BLaER1 treated with 17β-estradiol and CSF1 and Interleukin-3, amounts not matched to agents 10 nM and 100 nM (cell line): ENCODE measurements at regions not wholly inside any gene's neighbourhood (a gene's known extent, or its start where the extent isn't known, plus 50 kb on each side); places are given as distances from the start of the nearest gene placed in this dataset.

ENCODE experiments used
- H3K27ac ChIP-seq, 11 experiments: shearing (Covaris generic); formaldehyde crosslinking; 2 replicates each; pipeline ENCODE4 v1.8.1; 2022
- H3K27me3 ChIP-seq, 11 experiments: shearing (Covaris generic); formaldehyde crosslinking; 2 replicates each; pipeline ENCODE4 v1.8.1; 2022
- H3K36me3 ChIP-seq, 11 experiments: shearing (Covaris generic); formaldehyde crosslinking; 2 replicates each; pipeline ENCODE4 v1.8.1; 2022
- H3K4me1 ChIP-seq, 10 experiments: shearing (Covaris generic); formaldehyde crosslinking; 2 replicates each; pipeline ENCODE4 v1.8.1; 2022
- H3K4me2 ChIP-seq, 11 experiments: shearing (Covaris generic); formaldehyde crosslinking; 2 replicates each; pipeline ENCODE4 v1.8.1; 2022
- H3K4me3 ChIP-seq, 10 experiments: shearing (Covaris generic); formaldehyde crosslinking; 2 replicates each; pipeline ENCODE4 v1.8.1; 2022
- H3K9ac ChIP-seq, 11 experiments: shearing (Covaris generic); formaldehyde crosslinking; 2 replicates each; pipeline ENCODE4 v1.8.1; 2022
- H3K9me3 ChIP-seq, 11 experiments: shearing (Covaris generic); formaldehyde crosslinking; replicated peaks in 1 of 11; 2 replicates each; pipeline ENCODE4 v1.8.1; 2022
- H4K20me1 ChIP-seq, 11 experiments: shearing (Covaris generic); formaldehyde crosslinking; 2 replicates each; pipeline ENCODE4 v1.8.1; 2022
- Cebpa-rat ChIP-seq, 11 experiments: shearing (Covaris generic); IDR thresholded peaks; 2 replicates each; pipeline ENCODE4 v1.8.1; 2022

DNA sequence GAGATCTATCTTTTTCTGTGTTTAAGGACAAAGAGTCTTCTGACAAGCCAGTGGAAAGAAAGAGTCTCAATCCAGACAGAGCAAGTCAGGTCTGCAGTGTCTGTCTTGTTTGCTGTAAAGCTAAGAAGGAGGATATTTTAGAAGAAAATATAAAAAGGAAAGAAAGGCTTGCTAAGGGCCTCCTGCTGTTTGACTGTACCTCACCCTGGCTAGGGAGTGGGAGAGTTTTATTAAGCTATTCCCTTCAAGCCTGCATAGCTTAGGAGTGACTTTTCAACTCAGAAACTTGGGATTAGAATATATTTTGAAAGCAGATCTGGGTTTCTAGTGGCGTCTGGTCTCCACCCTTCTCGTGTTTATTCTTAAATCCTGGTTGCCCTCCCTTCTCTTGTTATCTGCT is 460.0 kb downstream of the COG6 start:
- Histone ChIP-seq H3K9me3 (peaks cover 6 to 12% (median 7%) of the 10 kb centered on the region in 11 experiments; a peak in 13 of 22 replicates), H4K20me1 (no peaks in the 10 kb centered on the region), H3K4me2 (peak overlapping the region in 4 of 11 experiments; percentile 25 to 77 (median 58); a peak in 8 of 22 replicates), H3K4me3 (no peak overlapping the region), H3K9ac (0 out of 22 replicates have a peak overlapping the region, but pooled peaks of 1 of the 11 experiments have one; percentile 32), H3K27me3 (no peaks in the 10 kb centered on the region), H3K4me1 (peaks cover 0 to 33% (median 5%) of the 10 kb centered on the region in 10 experiments; a peak in 9 of 20 replicates), H3K36me3 (no peaks in the 10 kb centered on the region), H3K27ac (peak overlapping the region in 4 of 11 experiments; percentile 14 to 67 (median 57); a peak in 6 of 22 replicates)
- TF ChIP-seq Cebpa-rat (IDR thresholded peaks at IDR 0.05) = no peak

DNA sequence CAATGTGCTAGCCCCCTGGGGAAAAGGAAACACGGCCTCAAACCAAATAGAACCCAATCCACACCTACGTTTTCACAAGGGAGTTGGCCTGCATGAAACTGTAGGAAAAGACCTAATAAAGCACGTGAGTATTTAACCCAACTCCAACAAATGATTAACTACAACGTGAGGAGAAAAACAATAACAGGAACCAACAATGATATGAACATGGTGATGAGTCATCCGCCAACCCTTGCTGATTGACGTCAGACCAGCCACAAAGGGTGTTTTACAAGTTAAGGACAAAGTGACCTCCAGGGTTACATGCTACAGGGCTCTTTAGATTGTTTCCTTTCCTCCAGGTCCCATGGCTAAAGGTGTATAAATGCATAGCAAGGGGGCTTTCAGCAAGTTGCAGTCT is 460.5 kb downstream of the COG6 start:
- H3K36me3 ChIP-seq = no peaks in the 10 kb centered on the region
- 0 out of 22 replicates have a peak overlapping the region, but pooled peaks of 1 of the 11 experiments have one; percentile 32 for H3K9ac ChIP-seq
- H3K27ac ChIP-seq = peak overlapping the region in 4 of 11 experiments; percentile 14 to 67 (median 58); a peak in 6 of 22 replicates
- H3K27me3 ChIP-seq = no peaks in the 10 kb centered on the region
- no peak for TF ChIP-seq Cebpa-rat (IDR thresholded peaks at IDR 0.05)
- H4K20me1 ChIP-seq = no peaks in the 10 kb centered on the region
- peaks cover 6 to 12% (median 7%) of the 10 kb centered on the region in 11 experiments; a peak in 13 of 22 replicates for H3K9me3 ChIP-seq
- H3K4me1 ChIP-seq = peaks cover 0 to 33% (median 5%) of the 10 kb centered on the region in 10 experiments; a peak in 9 of 20 replicates
- no peak overlapping the region for H3K4me3 ChIP-seq
- peak overlapping the region in 4 of 11 experiments; percentile 25 to 77 (median 58); a peak in 9 of 22 replicates for H3K4me2 ChIP-seq

DNA sequence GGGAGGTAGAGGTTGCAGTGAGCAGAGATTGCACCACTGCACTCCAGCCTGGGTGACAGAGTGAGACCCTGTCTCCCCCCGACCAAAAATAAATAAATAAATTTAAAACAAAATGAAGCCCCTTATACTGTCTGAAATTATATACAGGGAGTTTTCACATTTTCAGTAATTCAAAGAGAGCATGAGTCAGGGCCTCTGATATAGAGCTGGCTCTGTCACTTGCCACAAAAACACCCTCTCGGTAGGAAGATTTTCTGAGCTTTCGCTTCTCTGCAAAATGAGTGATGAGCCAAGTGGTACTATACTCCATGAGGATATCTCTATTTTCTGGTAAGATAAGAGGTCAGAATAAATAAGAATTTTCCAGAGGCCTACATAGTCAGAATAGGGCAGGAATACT is 462.9 kb downstream of the COG6 start:
- Histone ChIP-seq H3K4me2 (no peak overlapping the region), H3K27ac (no peak overlapping the region), H3K27me3 (no peaks in the 10 kb centered on the region), H3K9me3 (peaks cover 6 to 12% (median 7%) of the 10 kb centered on the region in 11 experiments; a peak in 13 of 22 replicates), H3K36me3 (no peaks in the 10 kb centered on the region), H3K4me1 (peaks cover 0 to 33% (median 5%) of the 10 kb centered on the region in 10 experiments; a peak in 9 of 20 replicates), H4K20me1 (no peaks in the 10 kb centered on the region), H3K9ac (no peak overlapping the region), H3K4me3 (no peak overlapping the region)
- no peak for TF ChIP-seq Cebpa-rat (IDR thresholded peaks at IDR 0.05)

DNA sequence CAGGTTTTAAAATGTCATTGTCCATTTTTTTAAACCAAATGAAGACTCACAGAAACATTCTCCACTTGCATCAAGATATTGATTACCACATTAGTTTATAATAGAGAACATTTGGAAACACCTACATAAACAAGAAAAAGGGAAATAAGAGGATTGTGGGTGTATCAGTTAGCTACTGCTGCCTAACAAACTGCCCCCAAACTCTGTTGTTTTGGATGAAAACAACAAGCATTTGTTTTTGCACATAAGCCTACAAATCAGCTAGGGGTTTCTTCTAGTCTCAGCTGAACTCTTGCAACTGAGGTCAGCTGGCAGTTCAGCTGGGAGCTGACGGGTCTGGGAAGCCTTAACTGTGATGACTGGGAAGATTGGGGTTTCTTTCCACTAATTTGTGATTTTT is 464.4 kb downstream of the COG6 start:
- Histone ChIP-seq H3K4me1 (peaks cover 0 to 22% (median 2%) of the 10 kb centered on the region in 10 experiments; a peak in 8 of 20 replicates), H3K27me3 (no peaks in the 10 kb centered on the region), H3K9ac (no peak overlapping the region), H3K9me3 (peaks cover 6 to 12% (median 7%) of the 10 kb centered on the region in 11 experiments; a peak in 13 of 22 replicates), H3K4me2 (no peak overlapping the region), H3K27ac (no peak overlapping the region), H3K4me3 (no peak overlapping the region), H3K36me3 (no peaks in the 10 kb centered on the region), H4K20me1 (no peaks in the 10 kb centered on the region)
- no peak for TF ChIP-seq Cebpa-rat (IDR thresholded peaks at IDR 0.05)

DNA sequence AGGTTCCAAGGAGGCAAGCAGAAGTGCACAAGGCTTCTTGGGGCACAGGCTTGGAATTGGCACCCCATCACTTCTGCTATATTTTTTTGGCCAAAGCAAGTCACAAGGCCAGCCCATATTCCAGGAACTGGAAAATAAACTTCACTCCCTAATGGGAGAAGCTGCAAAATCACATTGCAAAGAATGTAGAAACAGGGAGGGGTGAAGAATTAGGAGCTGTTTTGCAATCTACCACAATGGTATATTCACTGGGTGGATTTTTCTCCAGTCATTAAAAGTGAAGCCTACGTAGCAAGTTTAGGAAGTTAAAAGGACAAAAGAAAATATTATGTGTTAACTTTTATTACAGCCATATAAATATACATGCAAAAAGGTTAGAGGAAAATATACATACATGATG is 464.8 kb downstream of the COG6 start:
- no peak overlapping the region for H3K27ac ChIP-seq
- H3K36me3 ChIP-seq = no peaks in the 10 kb centered on the region
- H3K9ac ChIP-seq = no peak overlapping the region
- no peaks in the 10 kb centered on the region for H4K20me1 ChIP-seq
- no peak overlapping the region for H3K4me2 ChIP-seq
- peaks cover 6 to 12% (median 7%) of the 10 kb centered on the region in 11 experiments; a peak in 13 of 22 replicates for H3K9me3 ChIP-seq
- TF ChIP-seq Cebpa-rat (IDR thresholded peaks at IDR 0.05) = no peak
- H3K4me1 ChIP-seq = peaks cover 0 to 17% (median 4%) of the 10 kb centered on the region in 10 experiments; a peak in 11 of 20 replicates
- no peak overlapping the region for H3K4me3 ChIP-seq
- H3K27me3 ChIP-seq = no peaks in the 10 kb centered on the region

DNA sequence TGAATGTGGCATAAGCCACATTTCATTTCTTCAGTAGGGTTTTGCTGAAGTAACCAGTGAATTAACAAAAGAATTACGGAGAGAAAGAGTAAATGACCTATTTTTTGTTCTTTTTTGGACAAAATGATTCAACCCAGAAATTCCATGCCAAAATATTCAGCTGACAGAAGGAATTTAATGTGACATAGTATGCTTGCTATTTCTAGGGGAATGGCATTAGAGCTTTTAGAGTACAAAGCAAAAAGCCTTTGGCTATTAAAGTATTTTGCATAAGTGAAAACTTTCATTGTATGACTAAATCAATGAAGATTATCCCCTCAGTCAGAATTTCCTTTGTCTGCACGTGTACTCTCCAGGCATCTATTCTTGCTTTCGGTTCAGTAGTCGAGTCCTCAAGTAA is 465.3 kb downstream of the COG6 start:
- H3K36me3 ChIP-seq = no peaks in the 10 kb centered on the region
- H3K27me3 ChIP-seq = no peaks in the 10 kb centered on the region
- no peak for TF ChIP-seq Cebpa-rat (IDR thresholded peaks at IDR 0.05)
- H3K27ac ChIP-seq = no peak overlapping the region
- no peak overlapping the region for H3K4me3 ChIP-seq
- peaks cover 6 to 12% (median 7%) of the 10 kb centered on the region in 11 experiments; a peak in 13 of 22 replicates for H3K9me3 ChIP-seq
- no peaks in the 10 kb centered on the region for H4K20me1 ChIP-seq
- no peak overlapping the region for H3K9ac ChIP-seq
- H3K4me2 ChIP-seq = no peak overlapping the region
- H3K4me1 ChIP-seq = peaks cover 5 to 12% (median 8%) of the 10 kb centered on the region in 10 experiments; a peak in 18 of 20 replicates

DNA sequence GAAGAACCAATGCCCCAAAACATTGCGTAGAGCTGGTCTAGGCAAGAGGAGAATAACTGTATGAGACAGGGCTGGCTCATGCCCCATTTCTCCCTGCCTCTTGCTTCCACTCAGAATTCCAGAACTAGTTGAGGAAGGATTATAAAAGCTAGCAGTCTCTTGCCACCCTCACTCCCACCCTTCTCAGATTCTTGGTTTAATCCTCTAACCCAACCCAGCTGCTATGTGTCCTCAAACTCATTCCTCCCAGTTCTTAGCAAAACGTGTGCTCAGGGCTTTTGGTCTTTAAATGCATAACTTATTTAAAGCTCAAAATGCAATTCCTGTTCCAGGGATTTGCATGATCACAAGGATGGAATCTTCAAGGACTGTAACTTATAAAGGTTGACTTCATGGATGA is 466.3 kb downstream of the COG6 start:
- no peaks in the 10 kb centered on the region for H3K27me3 ChIP-seq
- no peak overlapping the region for H3K9ac ChIP-seq
- no peak overlapping the region for H3K27ac ChIP-seq
- no peak for TF ChIP-seq Cebpa-rat (IDR thresholded peaks at IDR 0.05)
- H3K36me3 ChIP-seq = no peaks in the 10 kb centered on the region
- no peaks in the 10 kb centered on the region for H4K20me1 ChIP-seq
- no peak overlapping the region for H3K4me2 ChIP-seq
- H3K4me1 ChIP-seq = peaks cover 7 to 18% (median 13%) of the 10 kb centered on the region in 10 experiments
- no peak overlapping the region for H3K4me3 ChIP-seq
- H3K9me3 ChIP-seq = peaks cover 6 to 12% (median 7%) of the 10 kb centered on the region in 11 experiments; a peak in 13 of 22 replicates

DNA sequence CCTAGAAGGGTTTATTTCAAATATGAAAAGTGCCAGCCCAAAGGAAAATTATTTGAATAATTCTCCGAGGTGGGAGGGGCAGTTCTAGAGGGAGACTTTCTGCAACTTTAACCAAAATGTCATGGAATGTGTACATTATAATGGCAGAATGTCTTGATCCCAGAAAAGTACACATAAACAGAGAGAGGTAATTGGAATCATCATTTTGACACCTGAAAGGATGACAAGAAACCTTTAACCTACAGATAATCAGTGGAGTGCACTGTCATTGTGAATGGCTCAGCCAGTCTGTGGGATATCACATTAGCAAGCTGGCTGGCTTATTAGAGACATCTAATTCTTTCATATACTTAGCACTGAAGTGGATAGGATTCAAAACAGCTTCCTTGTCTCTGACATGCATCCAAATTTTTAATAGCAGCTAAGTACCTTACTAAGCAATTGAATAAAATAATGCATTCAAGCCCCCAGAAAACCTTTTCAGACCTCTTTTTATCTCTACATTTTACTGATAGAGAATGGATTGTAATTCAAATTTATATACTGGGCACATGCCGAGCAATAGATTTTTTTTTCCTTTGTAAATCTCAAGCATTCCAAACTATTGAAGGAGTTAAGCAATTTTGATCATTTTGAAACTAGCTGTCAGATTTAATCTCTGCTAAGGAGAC is 468.6 kb downstream of the COG6 start:
- Histone ChIP-seq H3K9me3 (peaks cover 10 to 16% (median 13%) of the 10 kb centered on the region in 11 experiments; a peak in 21 of 22 replicates), H3K9ac (no peak overlapping the region), H3K4me2 (no peak overlapping the region), H3K4me3 (no peak overlapping the region), H3K36me3 (0 out of 22 replicates have a peak, but pooled peaks cover 0 to 2% (median 0%) of the 10 kb centered on the region in 11 experiments), H4K20me1 (no peaks in the 10 kb centered on the region), H3K27ac (no peak overlapping the region), H3K4me1 (peaks cover 20 to 36% (median 29%) of the 10 kb centered on the region in 10 experiments), H3K27me3 (no peaks in the 10 kb centered on the region)
- TF ChIP-seq Cebpa-rat (IDR thresholded peaks at IDR 0.05) = no peak

DNA sequence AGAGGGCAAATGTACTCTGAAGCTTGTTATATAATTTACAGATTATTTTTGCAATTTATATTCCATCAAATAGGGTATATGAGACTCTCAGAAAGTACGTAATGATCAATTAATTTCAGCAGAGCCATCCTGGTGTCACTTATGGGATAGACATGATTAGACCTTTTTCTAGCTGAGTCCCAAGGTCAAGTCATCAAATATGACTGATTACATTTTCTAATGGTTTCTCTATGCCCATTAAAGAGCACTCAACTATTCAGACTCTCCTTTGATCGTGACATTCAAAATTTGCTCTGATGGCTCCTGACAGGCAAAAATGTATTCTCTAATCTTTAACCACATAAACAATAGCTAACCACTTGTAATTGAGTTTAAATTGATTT is 469.2 kb downstream of the COG6 start:
- Histone ChIP-seq H3K4me2 (no peak overlapping the region), H3K4me1 (peaks cover 20 to 36% (median 29%) of the 10 kb centered on the region in 10 experiments), H3K9ac (no peak overlapping the region), H3K27ac (no peak overlapping the region), H3K9me3 (peaks cover 15 to 19% (median 17%) of the 10 kb centered on the region in 11 experiments), H4K20me1 (no peaks in the 10 kb centered on the region), H3K4me3 (no peak overlapping the region), H3K27me3 (no peaks in the 10 kb centered on the region), H3K36me3 (0 out of 22 replicates have a peak, but pooled peaks cover 0 to 3% (median 0%) of the 10 kb centered on the region in 11 experiments)
- TF ChIP-seq Cebpa-rat (IDR thresholded peaks at IDR 0.05) = no peak
